ENCODE measurements at regions not wholly inside any gene's neighbourhood (a gene's known extent, or its start where the extent isn't known, plus 50 kb on each side); places are given as distances from the start of the nearest gene placed in this dataset.

DNA sequence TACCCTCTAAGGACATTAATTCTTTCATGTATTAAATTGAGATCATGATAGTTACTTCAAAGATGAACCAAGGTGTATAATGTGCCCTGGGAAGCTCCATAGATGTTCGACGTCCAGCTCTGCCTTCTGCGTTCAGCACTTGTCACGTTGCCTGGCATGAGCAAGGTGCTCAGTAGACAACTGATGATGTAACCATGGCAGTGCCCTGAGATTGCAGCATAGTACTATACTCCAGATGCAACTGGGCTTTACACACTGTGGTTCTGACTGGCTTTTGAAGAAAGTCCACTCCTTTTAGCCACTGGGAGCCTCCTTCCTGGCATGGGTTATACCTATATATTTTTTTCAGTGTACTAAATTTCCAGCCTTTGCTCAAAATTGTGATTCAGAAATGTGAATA is 355.8 kb upstream of the SORCS1 start:
- H3K4ac ChIP-seq (replicated peaks; ENCODE audit: insufficient read length, low read depth, low read length), result no peak overlapping the region
- H3K4me1 ChIP-seq (replicated peaks in 1 of 4; ENCODE audit: control insufficient read depth in 3 of 4, insufficient read depth in 4 of 4, low read length in 3 of 4), result no peaks in the 10 kb centered on the region
- no peak overlapping the region for H3K18ac ChIP-seq (ENCODE audit: extremely low read depth, low read length)
- H3K79me1 ChIP-seq (ENCODE audit: low read depth, low read length), result no peaks in the 10 kb centered on the region
- H2AK5ac ChIP-seq (ENCODE audit: low read depth, low read length), result no peak overlapping the region
- H3K14ac ChIP-seq (ENCODE audit: insufficient read length), result no peak overlapping the region
- FAIRE-seq, result no peak
- no peaks in the 10 kb centered on the region for H3K9me3 ChIP-seq (ENCODE audit: insufficient read depth in 2 of 2, low read depth in 1 of 2, low read length in 1 of 2)
- H4K5ac ChIP-seq (ENCODE audit: insufficient read length, low read depth, low read length), result no peak overlapping the region
- H2BK5ac ChIP-seq (ENCODE audit: low read depth, low read length), result no peak overlapping the region
- H2BK120ac ChIP-seq (replicated peaks; ENCODE audit: low read depth, low read length), result no peak overlapping the region
- no peak overlapping the region for H2BK15ac ChIP-seq (ENCODE audit: low read length)
- H2BK12ac ChIP-seq (ENCODE audit: low read depth, low read length), result no peak overlapping the region
- H3K23ac ChIP-seq (ENCODE audit: insufficient read length), result no peak overlapping the region
- H4K20me1 ChIP-seq (replicated peaks in 1 of 2; ENCODE audit: control insufficient read depth in 1 of 2, insufficient read depth in 2 of 2, low read length in 2 of 2), result no peaks in the 10 kb centered on the region
- H3K27ac ChIP-seq (ENCODE audit: low read depth, low read length), result no peak overlapping the region
- no peak for DNase-seq (ENCODE audit: low read depth in 1 of 2, low spot score in 2 of 2)
- H3K79me2 ChIP-seq (ENCODE audit: control insufficient read depth in 1 of 2, insufficient read depth in 2 of 2, low read length in 2 of 2), result no peaks in the 10 kb centered on the region
- WGBS, 2 experiments (ENCODE audit: extremely low coverage in 1 of 2, insufficient coverage in 1 of 2, insufficient read length in 1 of 2, insufficient replicate concordance in 2 of 2, low coverage in 1 of 2, low lambda C conversion rate in 2 of 2, missing lambda C conversion rate in 1 of 2), result 90% methylated on average over 4 of the region's 4 CpGs; no CpG with 5 or more reads in 1 of the 2 experiments
- no peak overlapping the region for H2AFZ ChIP-seq (ENCODE audit: low read length)
- ChIA-PET CTCF (ENCODE audit: partially characterized antibody) (interaction anchor here (0.5 kb wide), 1 partner anchor 47 kb away, joined by 3 read pairs; no protein-coding TSS in a partner anchor), POLR2A (ENCODE audit: partially characterized antibody) (no interaction called here)
- H3K27me3 ChIP-seq (replicated peaks in 1 of 4; ENCODE audit: control insufficient read depth in 3 of 4, extremely low read depth in 1 of 4, insufficient read depth in 3 of 4, low read length in 3 of 4), result peaks cover 0 to 1% (median 0%) of the 10 kb centered on the region in 4 experiments; a peak in 1 of 7 replicates
- no peak overlapping the region for H4K8ac ChIP-seq (ENCODE audit: extremely low read depth, insufficient read depth, low read length)
- no peak overlapping the region for H4K91ac ChIP-seq (replicated peaks; ENCODE audit: insufficient read length, low read length)
- H3K9ac ChIP-seq (replicated peaks in 1 of 4; ENCODE audit: extremely low read depth in 1 of 4, low read depth in 3 of 4, low read length in 3 of 4), result no peak overlapping the region
- H2BK20ac ChIP-seq (ENCODE audit: low read length), result no peak overlapping the region
- no peak overlapping the region for H3K4me2 ChIP-seq (ENCODE audit: insufficient read depth in 1 of 2, low read depth in 2 of 2, low read length in 2 of 2)
- H3K36me3 ChIP-seq (ENCODE audit: control insufficient read depth in 2 of 4, insufficient read depth in 4 of 4, low read length in 3 of 4), result no peaks in the 10 kb centered on the region
- H3K56ac ChIP-seq (replicated peaks; ENCODE audit: insufficient read length, low read depth, low read length), result no peak overlapping the region
- TF ChIP-seq SRF (IDR thresholded peaks at IDR 0.05; ENCODE audit: low read depth, low read length) (no peak), BRCA1 (IDR thresholded peaks at IDR 0.05; ENCODE audit: low read depth, low read length) (no peak), ZNF274 (IDR thresholded peaks at IDR 0.05; ENCODE audit: borderline replicate concordance, extremely low read depth, low read length) (no peak), TAF7 (optimal IDR thresholded peaks at IDR 0.05; ENCODE audit: borderline replicate concordance, low read depth, low read length) (no peak)
- H3K23me2 ChIP-seq (ENCODE audit: low read depth, low read length), result no peaks in the 10 kb centered on the region
- H3K4me3 ChIP-seq (ENCODE audit: extremely low read depth in 1 of 4, insufficient read depth in 2 of 4, low read depth in 3 of 4, low read length in 4 of 4), result no peak overlapping the region
